Neural progenitor cell (in vitro differentiated cells): ENCODE measurements at regions not wholly inside any gene's neighbourhood (a gene's known extent, or its start where the extent isn't known, plus 50 kb on each side); places are given as distances from the start of the nearest gene placed in this dataset.

Experiments
- CTCF ChIP-seq: fragments of 200-600 bp; sonication (generic); IDR thresholded peaks from 2 replicates; pipeline ENCODE4 v1.5.1; 2017; ENCODE audit warnings: antibody characterized with exemption, mild to moderate bottlenecking
- EZH2 ChIP-seq: fragments of 200-600 bp; sonication (generic); IDR thresholded peaks from 2 replicates; pipeline ENCODE4 v1.6.1; 2017; ENCODE audit warnings: antibody characterized with exemption, mild to moderate bottlenecking, moderate library complexity
- EZH2phosphoT487 ChIP-seq: fragments of 200-600 bp; sonication (generic); IDR thresholded peaks from 2 replicates; pipeline ENCODE4 v1.6.1; 2017; ENCODE audit warnings: antibody characterized with exemption

- TF ChIP-seq CTCF (no peak), EZH2 (no peak), EZH2phosphoT487 (no peak)
These were observed 576.1 kb downstream of the PDCD6IP start for GRCh38 chr3:34374521-34374920.
